ENCODE measurements at regions not wholly inside any gene's neighbourhood (a gene's known extent, or its start where the extent isn't known, plus 50 kb on each side); places are given as distances from the start of the nearest gene placed in this dataset.
"Not testable (repeated sequence)": the region's sequence is repeated elsewhere in the genome, so short reads cannot be mapped to it uniquely, and the experiment has no call there.

- DNase-seq = no peak
Observed at GRCh38 chr4:92014067-92014466, 289.7 kb upstream of the GRID2 start.

- no peak for DNase-seq
Observed at GRCh38 chr4:92021203-92021602, 282.6 kb upstream of the GRID2 start.

GRCh38 chr4:92021788-92022187 is 282.0 kb upstream of the GRID2 start:
- DNase-seq = no peak

- not testable (repeated sequence) for DNase-seq
Observed at GRCh38 chr4:92028830-92029229, 274.9 kb upstream of the GRID2 start.

- DNase-seq = no peak
Observed at GRCh38 chr4:92031825-92032224, 271.9 kb upstream of the GRID2 start.

GRCh38 chr4:92035666-92036065 is 268.1 kb upstream of the GRID2 start:
- DNase-seq = no peak

GRCh38 chr4:92045718-92046117 is 258.0 kb upstream of the GRID2 start:
- DNase-seq = no peak

- DNase-seq = no peak
Observed at GRCh38 chr4:92047209-92047875, 256.4 kb upstream of the GRID2 start.

GRCh38 chr4:92050875-92051274 is 252.9 kb upstream of the GRID2 start:
- no peak for DNase-seq

- DNase-seq = no peak
Observed at GRCh38 chr4:92059615-92060014, 244.2 kb upstream of the GRID2 start.

- no peak for DNase-seq
Observed at GRCh38 chr4:92060333-92060732, 243.4 kb upstream of the GRID2 start.

- no peak for DNase-seq
Observed at GRCh38 chr4:92064574-92064973, 239.2 kb upstream of the GRID2 start.

- no peak for DNase-seq
Observed at GRCh38 chr4:92066485-92066884, 237.3 kb upstream of the GRID2 start.

- no peak for DNase-seq
Observed at GRCh38 chr4:92071587-92071986, 232.2 kb upstream of the GRID2 start.

- DNase-seq = no peak
Observed at GRCh38 chr4:92074839-92075238, 228.9 kb upstream of the GRID2 start.

- no peak for DNase-seq
Observed at GRCh38 chr4:92090887-92091286, 212.9 kb upstream of the GRID2 start.

GRCh38 chr4:92091335-92091734 is 212.4 kb upstream of the GRID2 start:
- DNase-seq = no peak

GRCh38 chr4:92099861-92100260 is 203.9 kb upstream of the GRID2 start:
- no peak for DNase-seq

- no peak for DNase-seq
Observed at GRCh38 chr4:92100975-92101374, 202.8 kb upstream of the GRID2 start.

GRCh38 chr4:92101737-92102172 is 202.0 kb upstream of the GRID2 start:
- DNase-seq = peak in 1 of 2 experiments; percentile 43

- no peak for DNase-seq
Observed at GRCh38 chr4:92104506-92104905, 199.3 kb upstream of the GRID2 start.

- no peak for DNase-seq
Observed at GRCh38 chr4:92106816-92107215, 196.9 kb upstream of the GRID2 start.

- DNase-seq = no peak
Observed at GRCh38 chr4:92111493-92111892, 192.3 kb upstream of the GRID2 start.

- DNase-seq = no peak
Observed at GRCh38 chr4:92112805-92113204, 191.0 kb upstream of the GRID2 start.

- no peak for DNase-seq
Observed at GRCh38 chr4:92120810-92121498, 182.8 kb upstream of the GRID2 start.
